ENCODE measurements at regions not wholly inside any gene's neighbourhood (a gene's known extent, or its start where the extent isn't known, plus 50 kb on each side); places are given as distances from the start of the nearest gene placed in this dataset.

DNA sequence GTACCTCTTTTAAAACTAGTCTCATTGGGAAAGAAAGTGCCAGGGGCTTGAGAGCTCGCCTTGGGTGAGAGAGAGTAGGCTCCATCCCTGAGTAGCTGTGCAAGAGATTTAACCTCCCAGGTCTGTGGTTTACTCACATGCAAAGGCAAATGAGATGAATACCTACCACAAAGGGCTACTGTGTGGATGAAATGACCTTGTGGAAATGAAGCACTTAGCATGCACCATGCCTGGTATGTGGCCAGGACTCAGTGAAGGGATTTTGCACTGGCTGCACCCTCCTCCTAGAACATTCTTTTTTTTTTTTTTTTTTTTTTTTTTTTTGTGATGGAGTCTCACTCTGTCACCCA is 120.3 kb downstream of the PROX1 start:
- ChIA-PET SMC1A (ENCODE audit: uncharacterized antibody, unreplicated experiment) (no interaction called here), POLR2A (no interaction called here), CTCF (no interaction called here), RAD21 (ENCODE audit: unreplicated experiment) (no interaction called here)
- DNase-seq (ENCODE audit: low read depth, low spot score) = no peak
- Histone ChIP-seq H3K9ac (ENCODE audit: control insufficient read depth, insufficient read depth, low read length) (no peak overlapping the region), H3K4me2 (ENCODE audit: control insufficient read depth, insufficient read depth) (no peak overlapping the region), H3K27me3 (replicated peaks in 1 of 2; ENCODE audit: control insufficient read depth in 2 of 2, insufficient read depth in 2 of 2, low read length in 1 of 2) (no peaks in the 10 kb centered on the region), H3K79me2 (ENCODE audit: control insufficient read depth, insufficient read depth, low read length) (no peaks in the 10 kb centered on the region), H2AFZ (ENCODE audit: control insufficient read depth, low read depth, low read length) (no peak overlapping the region), H3K4me1 (ENCODE audit: control insufficient read depth, insufficient read depth, low read length) (no peaks in the 10 kb centered on the region), H4K20me1 (ENCODE audit: control insufficient read depth, insufficient read depth) (no peaks in the 10 kb centered on the region), H3K9me3 (replicated peaks; ENCODE audit: control insufficient read depth, insufficient read depth, low read length) (no peaks in the 10 kb centered on the region), H3K36me3 (ENCODE audit: control insufficient read depth in 2 of 2, insufficient read depth in 2 of 2, low read length in 1 of 2) (no peaks in the 10 kb centered on the region), H3K27ac (ENCODE audit: control insufficient read depth, insufficient read depth) (no peak overlapping the region), H3K4me3 (no peak overlapping the region)
- intact Hi-C loops (cut with micrococcal nuclease; ENCODE audit: unreplicated experiment) = no loop called here
- BruUV-seq (replicated peaks) = no TSS peak
- TF ChIP-seq CREM (IDR thresholded peaks at IDR 0.05; ENCODE audit: low read depth) (no peak), SUPT20H (IDR thresholded peaks at IDR 0.05; ENCODE audit: borderline replicate concordance, control insufficient read depth, low read depth, low read length) (no peak), LARP7 (IDR thresholded peaks at IDR 0.05) (no peak), USF1 (IDR thresholded peaks at IDR 0.05; ENCODE audit: borderline replicate concordance, extremely low read length, insufficient read depth, low read depth, low read length) (no peak), SIX5 (IDR thresholded peaks at IDR 0.05; ENCODE audit: low read depth, low read length, severe bottlenecking) (no peak), BHLHE40 (IDR thresholded peaks at IDR 0.05; ENCODE audit: borderline replicate concordance in 1 of 2, low read depth in 2 of 2, low read length in 1 of 2) (no peak)
- in situ Hi-C loops (cut with MboI) = no loop called here
- ATAC-seq = no peak
- WGBS (ENCODE audit: insufficient coverage, insufficient replicate concordance, low lambda C conversion rate, missing lambda C conversion rate) = 29% methylated on average over 1 of the region's 1 CpG
- FAIRE-seq = no peak

DNA sequence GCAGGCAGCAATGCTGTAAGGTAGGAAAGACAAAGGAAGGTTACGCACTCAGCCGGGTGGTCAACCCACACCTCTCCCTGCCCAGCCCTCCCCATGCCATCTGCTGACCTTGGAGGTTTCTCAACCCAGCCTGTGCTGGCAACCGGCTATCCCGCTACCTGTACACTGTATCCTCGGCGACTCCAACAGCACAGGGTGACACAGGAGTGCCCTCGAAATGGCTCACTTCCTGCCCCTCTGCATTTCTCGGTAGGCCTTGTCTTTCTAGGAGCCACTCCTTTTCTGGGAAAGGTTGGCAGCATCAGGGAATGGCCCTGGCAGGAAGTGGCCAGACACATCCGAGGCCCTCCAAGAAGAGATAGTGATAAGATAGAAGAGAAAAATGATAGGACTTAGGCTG is 124.0 kb downstream of the PROX1 start:
- TF ChIP-seq IRF4 (IDR thresholded peaks at IDR 0.05; ENCODE audit: low read depth, low read length) (no peak), BCL11A (IDR thresholded peaks at IDR 0.05; ENCODE audit: low read depth, low read length) (no peak), RBBP5 (conservative IDR thresholded peaks at IDR 0.05) (no peak), HDAC2 (IDR thresholded peaks at IDR 0.05) (no peak), ZNF274 (IDR thresholded peaks at IDR 0.05; ENCODE audit: insufficient read depth, insufficient read length) (no peak), MTA2 (IDR thresholded peaks at IDR 0.05; ENCODE audit: low read depth) (no peak), BCLAF1 (IDR thresholded peaks at IDR 0.05) (no peak), CEBPB (IDR thresholded peaks at IDR 0.05; ENCODE audit: borderline replicate concordance in 1 of 2, low read depth in 2 of 2, low read length in 2 of 2) (no peak), NR2C2 (IDR thresholded peaks at IDR 0.05; ENCODE audit: borderline replicate concordance, control insufficient read depth, insufficient read length, low read depth) (no peak)
- no TSS peak for BruUV-seq (replicated peaks)
- Histone ChIP-seq H3K9ac (ENCODE audit: control insufficient read depth, insufficient read depth, low read length) (no peak overlapping the region), H3K4me3 (no peak overlapping the region), H3K9me3 (replicated peaks; ENCODE audit: control insufficient read depth, insufficient read depth, low read length) (no peaks in the 10 kb centered on the region), H4K20me1 (ENCODE audit: control insufficient read depth, insufficient read depth) (no peaks in the 10 kb centered on the region), H3K4me1 (ENCODE audit: control insufficient read depth, insufficient read depth, low read length) (no peaks in the 10 kb centered on the region), H3K27ac (ENCODE audit: control insufficient read depth, insufficient read depth) (no peak overlapping the region), H3K79me2 (ENCODE audit: control insufficient read depth, insufficient read depth, low read length) (no peaks in the 10 kb centered on the region), H3K36me3 (ENCODE audit: control insufficient read depth in 2 of 2, insufficient read depth in 2 of 2, low read length in 1 of 2) (no peaks in the 10 kb centered on the region), H3K4me2 (ENCODE audit: control insufficient read depth, insufficient read depth) (no peak overlapping the region), H3K27me3 (replicated peaks in 1 of 2; ENCODE audit: control insufficient read depth in 2 of 2, insufficient read depth in 2 of 2, low read length in 1 of 2) (no peaks in the 10 kb centered on the region), H2AFZ (ENCODE audit: control insufficient read depth, low read depth, low read length) (no peak overlapping the region)
- FAIRE-seq = no peak
- WGBS (ENCODE audit: insufficient coverage, insufficient replicate concordance, low lambda C conversion rate, missing lambda C conversion rate) = 65% methylated on average over 9 of the region's 9 CpGs
- ATAC-seq = no peak
- RAD21 ChIA-PET (ENCODE audit: unreplicated experiment) = no interaction called here
- POLR2A ChIA-PET = no interaction called here
- no peak for DNase-seq (ENCODE audit: low read depth, low spot score)
- intact Hi-C loops (cut with micrococcal nuclease; ENCODE audit: unreplicated experiment) (no loop called here), in situ Hi-C loops (cut with MboI) (no loop called here)
- CTCF ChIA-PET = no interaction called here
- SMC1A ChIA-PET (ENCODE audit: uncharacterized antibody, unreplicated experiment) = interaction anchor here (1.2 kb wide), 1 partner anchor 14 kb away, joined by 4 read pairs; no protein-coding TSS in a partner anchor

All from GM12878 (cell line).